GM12878 (cell line): ENCODE measurements at regions not wholly inside any gene's neighbourhood (a gene's known extent, or its start where the extent isn't known, plus 50 kb on each side); places are given as distances from the start of the nearest gene placed in this dataset.

ENCODE experiments used
- ATAC-seq: fragments of 200-7000 bp; cut with Tn5 transposase; 3 replicates; pipeline ENCODE4 v1.9.1; 2020; ENCODE audit warnings: mild to moderate bottlenecking, moderate library complexity
- BruUV-seq: library from RNA; stranded (reverse); fragments of 400-500 nt; replicated peaks from 2 replicates; lab custom pipeline; 2021; lab: Mats Ljungman, UMichigan
- CTCF ChIA-PET: fragments of 300-600 bp; sonication (Branson Sonifier 250); formaldehyde crosslinking; extraction: SDS; loops from one replicate; lab custom pipeline; 2021; ENCODE audit warnings: inconsistent platforms; lab: Yijun Ruan, JAX
- POLR2A ChIA-PET: fragments of 350-600 bp; formaldehyde crosslinking; extraction: SDS; loops from one replicate; lab custom pipeline; 2021; ENCODE audit warnings: inconsistent platforms; lab: Charles Lee
- RAD21 ChIA-PET: fragments of 300-600 bp; sonication (Branson Sonifier 250); formaldehyde crosslinking; loops from one replicate; lab custom pipeline; 2023; ENCODE audit warnings: antibody characterized with exemption; ENCODE audit not compliant: unreplicated experiment; lab: Charles Lee
- SMC1A ChIA-PET: fragments of 300-600 bp; sonication (Branson Sonifier 250); formaldehyde crosslinking; loops from one replicate; lab custom pipeline; 2023; ENCODE audit not compliant: unreplicated experiment, uncharacterized antibody; lab: Charles Lee
- DNase-seq: peaks from one replicate; pipeline ENCODE4 v3.0.0-alpha.2; 2011; ENCODE audit warnings: low read depth, low spot score
- FAIRE-seq: peaks from 3 replicates; lab custom pipeline; 2011; peaks lifted over from hg19 to GRCh38; lab: Jason Lieb, UNC
- H2AFZ ChIP-seq: 2 replicates; pipeline ENCODE4 v1.6.0; 2011; ENCODE audit warnings: low read depth, low read length, control low read depth; ENCODE audit not compliant: control insufficient read depth
- H3K27ac ChIP-seq: 2 replicates; pipeline ENCODE4 v1.5.1; 2011; ENCODE audit warnings: control low read depth; ENCODE audit not compliant: control insufficient read depth, insufficient read depth
- H3K27me3 ChIP-seq, 2 experiments: replicated peaks in 1 of 2; 2 replicates each; pipeline versions ENCODE4 v1.6.0 to v1.6.1; 2011; ENCODE audit warnings: low read length in 1 of 2; ENCODE audit not compliant: control insufficient read depth in 2 of 2, insufficient read depth in 2 of 2
- H3K36me3 ChIP-seq, 2 experiments: 2 replicates each; pipeline ENCODE4 v1.5.1; 2011; ENCODE audit warnings: low read length in 1 of 2; ENCODE audit not compliant: control insufficient read depth in 2 of 2, insufficient read depth in 2 of 2
- H3K4me1 ChIP-seq: 2 replicates; pipeline ENCODE4 v1.6.1; 2011; ENCODE audit warnings: mild to moderate bottlenecking, low read length, moderate library complexity, mixed read lengths; ENCODE audit not compliant: control insufficient read depth, insufficient read depth
- H3K4me2 ChIP-seq: 2 replicates; pipeline ENCODE4 v1.6.0; 2011; ENCODE audit warnings: control low read depth; ENCODE audit not compliant: control insufficient read depth, insufficient read depth
- H3K4me3 ChIP-seq: fragments of 200-600 bp; sonication (generic); 2 replicates; pipeline ENCODE4 v1.5.1; 2016
- H3K79me2 ChIP-seq: 2 replicates; pipeline ENCODE4 v1.6.0; 2011; ENCODE audit warnings: low read length; ENCODE audit not compliant: control insufficient read depth, insufficient read depth
- H3K9ac ChIP-seq: 2 replicates; pipeline ENCODE4 v1.8.0; 2011; ENCODE audit warnings: low read length, control low read depth, mixed read lengths; ENCODE audit not compliant: control insufficient read depth, insufficient read depth
- H3K9me3 ChIP-seq: replicated peaks from 3 replicates; pipeline ENCODE4 v1.5.1; 2011; ENCODE audit warnings: mild to moderate bottlenecking, low read length; ENCODE audit not compliant: control insufficient read depth, insufficient read depth
- H4K20me1 ChIP-seq: 2 replicates; pipeline ENCODE4 v1.6.0; 2011; ENCODE audit not compliant: control insufficient read depth, insufficient read depth
- E2F8 ChIP-seq: fragments of 450-650 bp; IDR thresholded peaks from 2 replicates; pipeline ENCODE4 v1.6.1; 2018; ENCODE audit warnings: mild to moderate bottlenecking, low read depth, moderate library complexity; ENCODE audit not compliant: partially characterized antibody
- MTA3 ChIP-seq: IDR thresholded peaks from 2 replicates; pipeline ENCODE4 v1.6.1; 2012; ENCODE audit warnings: low read length, inconsistent platforms, borderline replicate concordance
- RCOR1 ChIP-seq: conservative IDR thresholded peaks from 2 replicates; pipeline ENCODE4 v1.6.1; 2012; ENCODE audit warnings: low read depth, low read length, improper control_type of control experiment
- RELA ChIP-seq: fragments of 450-650 bp; IDR thresholded peaks from 2 replicates; pipeline ENCODE4 v1.8.0; 2014; ENCODE audit warnings: borderline replicate concordance; ENCODE audit not compliant: partially characterized antibody
- SMARCA5 ChIP-seq: fragments of 450-650 bp; IDR thresholded peaks from 2 replicates; pipeline ENCODE4 v1.6.1; 2017; ENCODE audit warnings: mild to moderate bottlenecking
- ZBTB4 ChIP-seq: fragments of 450-650 bp; formaldehyde crosslinking; IDR thresholded peaks from 2 replicates; pipeline ENCODE4 v1.4.0; 2022; ENCODE audit warnings: mild to moderate bottlenecking, moderate library complexity
- ZNF622 ChIP-seq: fragments of 450-650 bp; IDR thresholded peaks from 2 replicates; pipeline ENCODE4 v1.6.1; 2017; ENCODE audit warnings: mild to moderate bottlenecking, inconsistent platforms
- WGBS: methylation state at CpG from one replicate; pipeline ENCODE4 v1.1.6; 2016; ENCODE audit warnings: low lambda C conversion rate; ENCODE audit not compliant: insufficient replicate concordance, insufficient coverage; ENCODE audit errors: missing lambda C conversion rate; 5-methylcytosine and 5-hydroxymethylcytosine counted together
- in situ Hi-C: fragments of 300-500 bp; cut with MboI; formaldehyde crosslinking; loops from 9 replicates; pipeline ENCODE4 v1.14.3; 2018; ENCODE audit warnings: mixed read lengths
- intact Hi-C: fragments of 100-400 bp; cut with micrococcal nuclease; formaldehyde crosslinking; loops from one replicate; pipeline ENCODE4 v1.14.2; 2022; ENCODE audit not compliant: unreplicated experiment

DNA sequence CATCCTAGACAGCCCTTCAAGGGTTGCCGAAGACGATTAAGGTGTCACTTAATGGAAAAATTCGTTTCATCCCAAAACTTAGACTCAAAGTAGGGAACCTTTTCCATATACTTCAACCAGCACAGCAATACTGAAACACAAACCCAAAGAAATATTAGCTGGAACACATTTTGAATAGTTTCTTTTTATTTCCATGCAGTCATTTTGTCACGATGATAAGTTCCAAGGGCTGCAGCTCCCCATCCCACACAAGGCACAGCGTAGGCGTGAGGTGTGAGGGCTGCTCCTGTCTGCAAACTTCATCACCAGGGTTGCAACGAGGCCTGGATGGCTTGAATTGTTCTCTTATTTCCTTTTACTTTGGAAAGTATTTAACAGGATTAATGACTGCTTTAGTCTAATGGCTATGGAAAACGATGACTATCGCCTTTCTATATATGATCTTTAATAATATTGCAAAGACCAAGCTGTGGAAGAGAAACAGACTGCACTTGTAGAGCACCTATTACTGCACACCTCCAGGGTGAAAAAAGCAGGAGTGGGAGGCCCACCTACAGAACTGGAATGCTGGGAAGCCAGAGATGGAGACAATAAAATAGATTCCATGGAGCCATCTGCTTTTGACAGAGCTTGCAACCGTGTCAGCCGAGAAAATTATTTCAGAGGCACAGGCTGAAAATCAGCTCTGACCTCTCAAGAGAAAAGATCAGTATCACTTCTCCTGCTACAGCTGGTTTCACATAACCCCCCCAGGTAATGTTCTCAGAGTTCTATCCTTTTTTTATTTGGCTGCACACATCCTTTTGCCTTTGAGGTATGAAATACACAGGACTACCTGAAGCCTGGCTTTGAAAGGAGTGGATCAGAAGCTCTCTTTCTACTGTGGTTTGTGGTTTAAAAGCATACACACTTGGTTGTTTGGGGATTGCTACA, 274.5 kb upstream of the NBEA start:
- no peak overlapping the region for H2AFZ ChIP-seq
- TF ChIP-seq RCOR1 (no peak), RELA (no peak), E2F8 (no peak), ZBTB4 (CRISPR knock-in tag) (no peak), SMARCA5 (no peak), MTA3 (no peak), ZNF622 (no peak)
- CTCF ChIA-PET: interaction anchor here (0.8 kb wide), 1 partner anchor 63 kb away, joined by 3 read pairs; no protein-coding TSS in a partner anchor
- no peak overlapping the region for H3K4me2 ChIP-seq
- H3K9me3 ChIP-seq: no peaks in the 10 kb centered on the region
- H3K27me3 ChIP-seq: no peaks in the 10 kb centered on the region
- H3K27ac ChIP-seq: no peak overlapping the region
- no peaks in the 10 kb centered on the region for H3K36me3 ChIP-seq
- no peaks in the 10 kb centered on the region for H4K20me1 ChIP-seq
- FAIRE-seq (no peak), ATAC-seq (no peak), DNase-seq (no peak)
- POLR2A ChIA-PET: no interaction called here
- H3K9ac ChIP-seq: no peak overlapping the region
- SMC1A ChIA-PET: interaction anchor here (0.7 to 1.6 kb wide), 2 partner anchors 9 to 17 kb away, joined by 3 read pairs; no protein-coding TSS in a partner anchor
- no peaks in the 10 kb centered on the region for H3K79me2 ChIP-seq
- no peak overlapping the region for H3K4me3 ChIP-seq
- in situ Hi-C loops: no loop called here
- 38% methylated on average over 11 of the region's 11 CpGs for WGBS
- intact Hi-C loops: no loop called here
- no peaks in the 10 kb centered on the region for H3K4me1 ChIP-seq
- RAD21 ChIA-PET: no interaction called here
- BruUV-seq: no TSS peak
